ENCODE measurements at regions not wholly inside any gene's neighbourhood (a gene's known extent, or its start where the extent isn't known, plus 50 kb on each side); places are given as distances from the start of the nearest gene placed in this dataset.
"Not testable (repeated sequence)": the region's sequence is repeated elsewhere in the genome, so short reads cannot be mapped to it uniquely, and the experiment has no call there.

GRCh38 chr3:197618408-197618807, 62.6 kb upstream of the BDH1 start:
- CTCF ChIA-PET; POLR2A ChIA-PET; DNase-seq (ENCODE audit: low read depth, low spot score); H3K4me3 ChIP-seq (ENCODE audit: low read depth, low read length): not testable (repeated sequence)

GRCh38 chr3:197615430-197615829, 59.7 kb upstream of the BDH1 start:
- no peak for DNase-seq (ENCODE audit: low read depth, low spot score)
- POLR2A ChIA-PET, result no interaction called here
- H3K4me3 ChIP-seq (ENCODE audit: low read depth, low read length), result no peak overlapping the region
- CTCF ChIA-PET, result interaction anchor here (9.2 kb wide), 1 partner anchor 16 kb away, joined by 123 read pairs; no protein-coding TSS in a partner anchor
- no peak for TF ChIP-seq CTCF (IDR thresholded peaks at IDR 0.05; ENCODE audit: insufficient read depth, low read length, missing control alignments)

GRCh38 chr3:197614134-197614533, 58.4 kb upstream of the BDH1 start:
- DNase-seq (ENCODE audit: low read depth, low spot score); H3K4me3 ChIP-seq (ENCODE audit: low read depth, low read length); POLR2A ChIA-PET: not testable (repeated sequence)
- CTCF ChIA-PET, result interaction anchor here (9.2 kb wide), 1 partner anchor 15 kb away, joined by 123 read pairs; no protein-coding TSS in a partner anchor

GRCh38 chr3:197613199-197613598, 57.4 kb upstream of the BDH1 start:
- no peak for DNase-seq (ENCODE audit: low read depth, low spot score)
- H3K4me3 ChIP-seq (ENCODE audit: low read depth, low read length), result no peak overlapping the region
- CTCF ChIA-PET, result interaction anchor here (0.9 to 9.2 kb wide), 3 partner anchors 9 to 23 kb away, joined by 3 to 123 read pairs (median 3); no protein-coding TSS in a partner anchor
- no peak for TF ChIP-seq CTCF (IDR thresholded peaks at IDR 0.05; ENCODE audit: insufficient read depth, low read length, missing control alignments)
- POLR2A ChIA-PET, result no interaction called here

- no peak overlapping the region for H3K4me3 ChIP-seq (ENCODE audit: low read depth, low read length)
- ChIA-PET CTCF (interaction anchor here (9.2 kb wide), 1 partner anchor 12 kb away, joined by 123 read pairs; no protein-coding TSS in a partner anchor), POLR2A (no interaction called here)
- no peak for TF ChIP-seq CTCF (IDR thresholded peaks at IDR 0.05; ENCODE audit: insufficient read depth, low read length, missing control alignments)
- DNase-seq (ENCODE audit: low read depth, low spot score), result no peak
Measured at GRCh38 chr3:197611255-197611654, 55.5 kb upstream of the BDH1 start.

GRCh38 chr3:197606468-197606867, 50.7 kb upstream of the BDH1 start:
- no peak for TF ChIP-seq CTCF (IDR thresholded peaks at IDR 0.05; ENCODE audit: insufficient read depth, low read length, missing control alignments)
- no peak for DNase-seq (ENCODE audit: low read depth, low spot score)
- ChIA-PET POLR2A (no interaction called here), CTCF (interaction anchor here (0.7 to 2.6 kb wide), 3 partner anchors 8 to 350 kb away, joined by 3 to 27 read pairs (median 7); no protein-coding TSS in a partner anchor)
- H3K4me3 ChIP-seq (ENCODE audit: low read depth, low read length), result no peak overlapping the region

All from AG04449 (cell line).